Aorta (tissue), 5 donors: ENCODE measurements at regions not wholly inside any gene's neighbourhood (a gene's known extent, or its start where the extent isn't known, plus 50 kb on each side); places are given as distances from the start of the nearest gene placed in this dataset.

Experiments used
- ATAC-seq: fragments of 200-7000 bp; cut with Tn5 transposase; one replicate; pipeline ENCODE4 v1.9.1; 2022; ENCODE audit warnings: moderate library complexity; ENCODE audit not compliant: low FRiP score
- DNase-seq, 2 donors: peaks; one replicate each; pipeline ENCODE4 v3.0.0-alpha.2; 2020
- H3K27ac ChIP-seq, 2 donors: one replicate each; pipeline ENCODE4 v1.5.1; 2013; ENCODE audit warnings: low read length in 2 of 2, mild to moderate bottlenecking in 2 of 2, moderate library complexity in 2 of 2, control low read depth in 1 of 2, inconsistent platforms in 1 of 2, low read depth in 1 of 2
- H3K27me3 ChIP-seq, 2 donors: one replicate each; pipeline ENCODE4 v1.6.1; 2013; ENCODE audit warnings: control low read depth in 1 of 2, low read length in 1 of 2, mild to moderate bottlenecking in 1 of 2, moderate library complexity in 1 of 2; ENCODE audit not compliant: insufficient read depth in 2 of 2, control insufficient read depth in 1 of 2
- H3K36me3 ChIP-seq, 2 donors: one replicate each; pipeline ENCODE4 v1.6.1; 2013; ENCODE audit warnings: control low read depth in 1 of 2, low read length in 1 of 2, mild to moderate bottlenecking in 1 of 2; ENCODE audit not compliant: insufficient read depth in 2 of 2, control insufficient read depth in 1 of 2
- H3K4me1 ChIP-seq, 2 donors: one replicate each; pipeline ENCODE4 v1.6.1; 2013; ENCODE audit warnings: low read length in 2 of 2, control low read depth in 1 of 2, mild to moderate bottlenecking in 1 of 2, moderate library complexity in 1 of 2; ENCODE audit not compliant: insufficient read depth in 2 of 2, control insufficient read depth in 1 of 2
- H3K4me3 ChIP-seq, 2 donors: one replicate each; pipeline ENCODE4 v1.5.1; 2013; ENCODE audit warnings: low read length in 2 of 2, control low read depth in 1 of 2, mild to moderate bottlenecking in 1 of 2
- H3K9me3 ChIP-seq: one replicate; pipeline ENCODE4 v1.6.1; 2013; ENCODE audit warnings: mild to moderate bottlenecking, low read length; ENCODE audit not compliant: control insufficient read depth
- WGBS, 2 donors: extraction: QIAGEN DNeasy Blood & Tissue Kit; methylation state at CpG; one replicate each; pipeline ENCODE4 v1.1.7; 2013; 5-methylcytosine and 5-hydroxymethylcytosine counted together
- intact Hi-C, 2 donors: fragments of 100-400 bp; cut with DNase I; formaldehyde crosslinking; loops; one replicate each; pipeline versions ENCODE4 v1.14.2 to v1.15.0; 2022
- donor health status: healthy with polysubstance abuse.
- donor health status: Bipolar disorder and iron deficiency.
- donor health status: DM: no; HTN: no; CAD: no.
- donor health status: DM: no; HTN: no; CAD: no.
- donor health status: DM: yes; HTN: yes; CAD: no.

DNA sequence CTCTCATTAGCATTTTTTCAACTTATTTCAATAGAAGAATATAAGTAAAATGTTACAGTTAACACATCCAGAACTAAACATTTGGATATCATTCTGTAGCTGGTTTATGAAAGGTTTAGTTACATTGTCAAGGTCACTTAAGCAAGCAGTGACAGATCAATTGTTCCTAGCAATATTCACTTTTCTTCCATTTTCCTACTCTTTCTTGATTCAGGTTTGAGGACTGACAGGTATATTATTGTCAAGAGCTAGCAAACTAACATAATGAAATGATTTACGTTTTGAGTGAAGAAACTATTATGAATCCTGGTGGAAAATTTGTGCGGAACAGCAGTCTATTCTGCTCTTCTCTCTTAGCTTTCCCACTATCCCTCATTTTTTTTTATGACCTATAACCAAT, 220.4 kb upstream of the ADGRL4 start:
- 72 to 91% methylated on average over 2 of the region's 2 CpGs for WGBS, 2 donors

DNA sequence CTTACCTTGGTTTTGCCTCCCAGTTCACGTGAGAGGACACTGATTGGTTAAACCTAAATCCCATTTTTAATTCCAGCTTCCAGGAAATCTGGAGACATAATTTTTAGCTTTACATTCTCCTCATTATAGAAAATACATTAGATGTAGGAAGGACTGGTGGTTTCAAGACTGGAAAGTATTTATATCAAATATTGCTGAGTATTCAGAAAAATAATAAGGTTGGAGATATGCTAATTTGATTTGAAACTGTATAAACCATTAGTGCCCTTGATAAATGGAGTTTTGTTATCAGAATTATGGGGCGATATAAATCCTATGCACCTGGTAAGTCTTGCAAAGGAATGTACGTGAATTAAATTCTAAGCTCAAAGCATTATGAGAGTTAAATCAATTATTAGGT, 218.0 kb upstream of the ADGRL4 start:
- no peak for ATAC-seq
- no peaks in the 10 kb centered on the region for H3K4me1 ChIP-seq
- H3K27me3 ChIP-seq: no peaks in the 10 kb centered on the region
- intact Hi-C loops: no loop called here
- no peaks in the 10 kb centered on the region for H3K9me3 ChIP-seq
- 76 to 83% methylated on average over 3 of the region's 3 CpGs for WGBS, 2 donors
- no peak overlapping the region for H3K27ac ChIP-seq
- no peak overlapping the region for H3K4me3 ChIP-seq
- H3K36me3 ChIP-seq: no peaks in the 10 kb centered on the region
- DNase-seq: no peak

More for the DNA sequence above, 220.4 kb upstream of the ADGRL4 start:
- Histone ChIP-seq H3K36me3 (no peaks in the 10 kb centered on the region), H3K27me3 (no peaks in the 10 kb centered on the region), H3K27ac (no peak overlapping the region), H3K4me1 (no peaks in the 10 kb centered on the region), H3K9me3 (no peaks in the 10 kb centered on the region), H3K4me3 (no peak overlapping the region)
- ATAC-seq: no peak
- no peak for DNase-seq
- intact Hi-C loops: no loop called here

DNA sequence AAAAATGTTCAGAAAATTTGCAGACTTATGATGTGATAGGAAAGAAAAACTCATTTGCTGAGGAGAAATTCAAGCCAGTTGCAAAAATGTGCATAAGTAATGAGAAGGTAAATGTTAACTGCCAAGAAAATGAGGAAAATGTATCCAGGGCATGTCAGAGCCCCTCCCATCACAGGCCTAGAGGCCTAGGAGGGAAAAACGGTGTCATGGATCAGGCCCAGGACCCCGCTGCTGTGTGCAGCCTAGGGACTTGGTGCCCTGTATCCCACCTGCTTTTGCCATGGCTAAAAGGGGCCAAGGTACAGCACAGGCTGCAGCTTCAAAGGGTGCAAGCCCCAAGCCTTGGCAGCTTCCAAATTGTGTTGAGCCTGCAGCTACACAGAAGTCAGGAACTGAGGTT, 214.0 kb upstream of the ADGRL4 start:
- DNase-seq: no peak
- H3K4me1 ChIP-seq: no peaks in the 10 kb centered on the region
- H3K4me3 ChIP-seq: no peak overlapping the region
- no peak overlapping the region for H3K27ac ChIP-seq
- no peaks in the 10 kb centered on the region for H3K36me3 ChIP-seq
- intact Hi-C loops: no loop called here
- no peaks in the 10 kb centered on the region for H3K27me3 ChIP-seq
- ATAC-seq: no peak
- no peaks in the 10 kb centered on the region for H3K9me3 ChIP-seq
- WGBS, 2 donors: 92 to 94% methylated on average over 2 of the region's 2 CpGs

DNA sequence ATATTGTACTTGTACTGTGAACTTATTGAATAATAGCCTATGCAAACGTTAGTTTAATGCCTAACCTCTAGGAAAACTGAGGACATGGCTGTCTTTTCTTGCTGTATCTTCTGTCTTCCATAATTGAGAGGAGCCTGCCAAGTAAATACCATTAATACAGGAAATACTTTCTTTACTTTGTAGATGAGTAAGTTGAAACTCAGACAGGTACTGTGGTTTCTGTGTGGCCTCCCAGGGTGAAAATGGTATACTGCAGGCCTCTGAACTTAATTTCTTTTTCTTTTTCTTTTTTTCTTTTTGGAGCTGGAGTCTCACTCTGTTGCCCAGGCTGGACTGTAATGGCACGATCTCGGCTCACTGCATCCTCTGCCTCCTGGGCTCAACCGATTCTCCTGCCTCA, 208.8 kb upstream of the ADGRL4 start:
- Histone ChIP-seq H3K9me3 (no peaks in the 10 kb centered on the region), H3K36me3 (no peaks in the 10 kb centered on the region), H3K4me3 (no peak overlapping the region), H3K4me1 (no peaks in the 10 kb centered on the region), H3K27me3 (no peaks in the 10 kb centered on the region), H3K27ac (no peak overlapping the region)
- WGBS, 2 donors: 96% methylated on average over 4 of the region's 4 CpGs
- DNase-seq (no peak), ATAC-seq (no peak)
- intact Hi-C loops: no loop called here

GRCh38 chr1:79207786-79208185, 201.3 kb upstream of the ADGRL4 start:
- H3K9me3 ChIP-seq: no peaks in the 10 kb centered on the region
- no peak overlapping the region for H3K27ac ChIP-seq
- 84% methylated on average over 4 of the region's 4 CpGs for WGBS, 2 donors
- no peak for ATAC-seq
- no peaks in the 10 kb centered on the region for H3K4me1 ChIP-seq
- H3K27me3 ChIP-seq: no peaks in the 10 kb centered on the region
- no peak overlapping the region for H3K4me3 ChIP-seq
- no peaks in the 10 kb centered on the region for H3K36me3 ChIP-seq
- intact Hi-C loops: no loop called here
- no peak for DNase-seq

GRCh38 chr1:79207331-79207730, 200.8 kb upstream of the ADGRL4 start:
- Histone ChIP-seq H3K4me1 (no peaks in the 10 kb centered on the region), H3K27ac (no peak overlapping the region), H3K36me3 (no peaks in the 10 kb centered on the region), H3K27me3 (no peaks in the 10 kb centered on the region), H3K4me3 (no peak overlapping the region), H3K9me3 (no peaks in the 10 kb centered on the region)
- ATAC-seq: no peak
- WGBS, 2 donors: 83 to 88% methylated on average over 5 of the region's 5 CpGs
- DNase-seq: no peak
- intact Hi-C loops: no loop called here

GRCh38 chr1:79204779-79205479, 198.4 kb upstream of the ADGRL4 start:
- no peaks in the 10 kb centered on the region for H3K27me3 ChIP-seq
- WGBS, 2 donors: 69 to 72% methylated on average over 4 of the region's 4 CpGs
- no peaks in the 10 kb centered on the region for H3K9me3 ChIP-seq
- H3K4me1 ChIP-seq: no peaks in the 10 kb centered on the region
- H3K27ac ChIP-seq: no peak overlapping the region
- intact Hi-C loops: no loop called here
- no peaks in the 10 kb centered on the region for H3K36me3 ChIP-seq
- ATAC-seq: no peak
- DNase-seq: no peak
- H3K4me3 ChIP-seq: no peak overlapping the region

DNA sequence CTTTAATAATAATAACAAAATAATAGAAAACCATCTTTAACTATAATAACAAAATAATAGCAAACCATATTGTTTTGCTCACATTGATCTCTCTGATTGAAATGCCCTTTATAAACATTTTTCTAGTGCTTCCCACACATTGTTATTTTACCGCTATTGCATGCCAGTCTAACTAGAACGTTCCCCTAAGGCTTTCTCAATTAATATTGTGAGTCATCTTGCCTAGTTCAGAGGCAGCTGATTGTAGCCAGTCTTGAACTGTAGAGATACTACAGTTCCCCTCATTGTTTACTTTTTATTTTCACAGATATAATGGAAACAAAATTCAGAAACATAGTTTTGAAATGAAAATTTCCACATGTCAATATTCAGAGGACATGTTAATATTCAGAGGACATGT, 192.3 kb upstream of the ADGRL4 start:
- H3K9me3 ChIP-seq: no peaks in the 10 kb centered on the region
- no peak for ATAC-seq
- WGBS, 2 donors: 10 to 29% methylated on average over 2 of the region's 2 CpGs
- H3K27ac ChIP-seq: no peak overlapping the region
- intact Hi-C loops: no loop called here
- H3K4me3 ChIP-seq: no peak overlapping the region
- H3K36me3 ChIP-seq: no peaks in the 10 kb centered on the region
- no peaks in the 10 kb centered on the region for H3K27me3 ChIP-seq
- DNase-seq: no peak
- H3K4me1 ChIP-seq: no peaks in the 10 kb centered on the region

DNA sequence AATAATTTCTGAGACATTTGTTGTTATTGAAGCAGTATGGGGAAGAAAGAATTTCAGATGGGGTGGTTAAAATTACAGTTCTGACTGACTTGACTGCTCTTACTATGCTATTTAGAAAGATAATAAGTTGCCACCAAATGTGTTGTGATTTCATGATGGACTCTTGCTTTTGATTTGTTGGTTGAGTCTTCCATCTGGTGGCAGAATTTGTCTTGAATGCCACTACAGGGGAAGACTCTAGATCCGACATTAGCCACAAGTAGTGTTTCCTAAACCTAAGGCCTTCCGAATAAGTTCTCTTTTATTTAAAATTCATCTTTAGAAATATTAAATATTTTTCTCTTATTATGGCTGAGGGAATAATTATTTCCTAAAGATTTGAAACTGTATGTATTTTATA, 190.9 kb upstream of the ADGRL4 start:
- ATAC-seq (no peak), DNase-seq (no peak)
- Histone ChIP-seq H3K4me3 (no peak overlapping the region), H3K36me3 (no peaks in the 10 kb centered on the region), H3K27me3 (no peaks in the 10 kb centered on the region), H3K9me3 (no peaks in the 10 kb centered on the region), H3K4me1 (no peaks in the 10 kb centered on the region), H3K27ac (no peak overlapping the region)
- 83 to 87% methylated on average over 2 of the region's 2 CpGs for WGBS, 2 donors
- intact Hi-C loops: loop anchor here in 1 of 2 donors (2.0 kb wide), 1 partner anchor 359 kb away; no protein-coding TSS in a partner anchor
